ENCODE measurements at regions not wholly inside any gene's neighbourhood (a gene's known extent, or its start where the extent isn't known, plus 50 kb on each side); places are given as distances from the start of the nearest gene placed in this dataset.

DNA sequence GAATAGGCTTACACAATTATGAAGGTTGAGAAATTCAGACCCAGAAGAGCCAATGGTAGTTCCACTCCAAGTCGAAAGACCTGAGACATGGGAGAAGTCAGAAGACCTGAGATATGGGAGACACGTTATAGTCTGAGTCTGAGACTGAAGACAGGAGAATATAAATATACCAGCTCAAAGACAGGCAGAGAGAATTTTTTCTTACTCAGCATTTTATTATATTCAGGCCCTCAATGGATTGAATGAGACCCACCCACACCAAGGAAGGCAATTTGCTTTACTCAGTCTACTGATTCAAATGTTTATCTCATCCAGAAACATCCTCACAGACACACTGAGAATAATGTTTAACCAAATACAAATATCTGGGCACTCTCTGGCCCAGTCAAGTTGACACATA, 693.5 kb downstream of the HDGFL1 start:
- no peak for DNase-seq (ENCODE audit: low read depth, low spot score)

DNA sequence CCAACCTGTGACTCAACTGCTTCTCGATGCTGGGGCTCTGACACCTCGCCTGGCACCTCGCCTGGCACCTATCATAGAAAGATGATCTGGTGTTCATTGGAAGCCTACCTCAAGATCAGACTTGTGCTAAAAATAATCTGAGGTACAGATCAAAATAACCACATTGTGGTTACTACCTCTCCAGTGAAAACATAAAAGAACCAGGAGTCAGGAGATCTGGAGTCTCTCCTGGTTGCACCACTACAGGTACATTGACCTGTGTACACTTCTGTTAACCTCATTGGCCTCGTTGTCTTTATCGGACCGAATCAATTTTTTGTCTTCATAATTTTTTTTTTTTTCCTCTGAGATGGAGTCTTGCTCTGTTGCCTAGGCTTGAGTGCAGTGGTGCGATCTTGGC, 695.9 kb downstream of the HDGFL1 start:
- DNase-seq (ENCODE audit: low read depth, low spot score): peak; percentile 24
- no peak overlapping the region for H3K27ac ChIP-seq

More for the DNA sequence above, 693.5 kb downstream of the HDGFL1 start:
- no peak overlapping the region for H3K27ac ChIP-seq

DNA sequence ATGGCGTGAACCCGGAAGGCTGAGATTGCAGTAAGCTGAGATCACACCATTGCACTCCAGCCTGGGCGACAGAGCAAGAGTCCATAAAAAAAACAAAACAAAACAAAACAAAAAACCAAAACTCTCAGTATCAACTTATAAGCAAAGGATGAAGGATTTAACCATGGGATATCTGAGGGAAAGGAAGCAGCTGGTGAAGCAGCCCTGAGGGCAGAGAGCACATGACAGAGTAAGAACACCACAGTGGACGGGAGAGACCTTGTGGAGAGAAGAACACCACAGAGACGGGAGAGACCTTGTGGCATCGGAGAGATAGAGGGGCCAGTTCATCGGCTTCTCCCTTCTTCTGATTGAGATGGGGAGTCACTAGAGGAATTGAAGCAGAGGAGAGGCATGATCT, 697.2 kb downstream of the HDGFL1 start:
- no peak overlapping the region for H3K27ac ChIP-seq
- no peak for DNase-seq (ENCODE audit: low read depth, low spot score)

- H3K27ac ChIP-seq: no peak overlapping the region
- no peak for DNase-seq (ENCODE audit: low read depth, low spot score)
Observed at GRCh38 chr6:23267651-23268050, 698.3 kb downstream of the HDGFL1 start.

GRCh38 chr6:23268348-23268747, 699.0 kb downstream of the HDGFL1 start:
- DNase-seq (ENCODE audit: low read depth, low spot score): no peak
- no peak overlapping the region for H3K27ac ChIP-seq

GRCh38 chr6:23269436-23269835, 700.1 kb downstream of the HDGFL1 start:
- no peak for DNase-seq (ENCODE audit: low read depth, low spot score)
- no peak overlapping the region for H3K27ac ChIP-seq

DNA sequence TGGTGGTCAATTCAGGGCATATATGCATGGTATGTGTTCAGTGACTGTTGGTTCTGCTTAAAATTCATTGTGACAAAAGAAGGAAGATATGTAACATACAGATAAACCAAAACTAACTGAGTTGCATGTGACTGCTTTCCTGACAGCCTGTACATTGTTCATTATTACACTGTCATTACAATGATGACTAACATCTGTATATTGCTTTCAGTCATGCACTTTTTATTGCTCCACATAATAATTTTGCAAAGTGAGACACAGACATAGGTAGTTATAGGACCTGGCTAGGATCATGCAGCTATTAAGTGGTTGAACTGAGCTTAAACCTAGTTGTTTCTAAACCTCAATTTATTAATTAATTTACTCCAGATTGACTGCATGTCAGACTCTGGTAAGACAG, 703.2 kb downstream of the HDGFL1 start:
- no peak for DNase-seq (ENCODE audit: low read depth, low spot score)
- H3K27ac ChIP-seq: no peak overlapping the region

DNA sequence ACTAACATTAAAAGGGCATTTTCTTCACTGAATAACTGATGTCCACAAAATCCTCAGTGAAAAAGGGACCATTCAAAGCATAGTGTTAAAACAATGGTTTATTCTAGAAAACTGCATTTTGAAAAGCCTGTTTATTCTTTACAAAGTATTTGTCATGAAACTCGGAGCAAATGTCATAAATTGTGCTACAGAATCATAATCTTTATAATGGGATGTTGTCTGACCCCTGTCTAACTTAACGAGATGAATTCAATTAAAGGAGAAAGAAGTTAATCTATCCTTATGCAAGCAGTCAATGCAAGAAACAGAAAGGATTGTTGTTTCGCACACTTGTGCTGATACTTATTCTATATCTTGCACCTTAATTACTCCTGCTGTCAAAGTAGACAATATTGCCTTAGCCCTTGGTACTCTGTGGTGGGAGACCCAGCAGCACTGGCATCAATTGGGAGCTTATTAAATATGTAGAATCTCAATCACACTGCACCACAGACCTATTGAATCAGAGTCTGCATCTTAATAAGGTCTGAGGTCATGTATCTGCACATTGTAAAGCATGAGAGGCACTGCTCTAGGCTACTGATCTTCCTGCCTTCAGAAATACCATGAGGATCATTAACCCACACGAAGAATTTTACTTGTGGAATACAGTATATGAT, 708.3 kb downstream of the HDGFL1 start:
- DNase-seq (ENCODE audit: low read depth, low spot score): no peak
- no peak overlapping the region for H3K27ac ChIP-seq

DNA sequence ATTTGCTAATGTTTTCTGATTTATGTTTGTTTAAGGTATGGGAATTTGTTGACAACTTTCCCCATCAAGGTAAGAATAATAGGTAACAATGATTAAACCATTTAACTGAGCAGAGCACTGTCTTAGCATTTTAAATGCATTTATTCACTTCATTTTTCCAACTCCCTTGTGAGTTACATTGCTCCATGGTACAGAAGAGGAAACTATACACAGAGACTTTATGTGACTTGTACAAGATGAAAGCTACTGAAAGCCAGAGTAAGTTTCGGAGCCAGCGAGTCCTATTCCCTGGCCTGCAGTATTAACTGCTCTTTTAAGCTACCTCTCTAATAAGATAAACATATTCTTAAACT, 708.8 kb downstream of the HDGFL1 start:
- no peak for DNase-seq (ENCODE audit: low read depth, low spot score)
- no peak overlapping the region for H3K27ac ChIP-seq

GRCh38 chr6:23280437-23280836, 711.1 kb downstream of the HDGFL1 start:
- no peak for DNase-seq (ENCODE audit: low read depth, low spot score)
- no peak overlapping the region for H3K27ac ChIP-seq

DNA sequence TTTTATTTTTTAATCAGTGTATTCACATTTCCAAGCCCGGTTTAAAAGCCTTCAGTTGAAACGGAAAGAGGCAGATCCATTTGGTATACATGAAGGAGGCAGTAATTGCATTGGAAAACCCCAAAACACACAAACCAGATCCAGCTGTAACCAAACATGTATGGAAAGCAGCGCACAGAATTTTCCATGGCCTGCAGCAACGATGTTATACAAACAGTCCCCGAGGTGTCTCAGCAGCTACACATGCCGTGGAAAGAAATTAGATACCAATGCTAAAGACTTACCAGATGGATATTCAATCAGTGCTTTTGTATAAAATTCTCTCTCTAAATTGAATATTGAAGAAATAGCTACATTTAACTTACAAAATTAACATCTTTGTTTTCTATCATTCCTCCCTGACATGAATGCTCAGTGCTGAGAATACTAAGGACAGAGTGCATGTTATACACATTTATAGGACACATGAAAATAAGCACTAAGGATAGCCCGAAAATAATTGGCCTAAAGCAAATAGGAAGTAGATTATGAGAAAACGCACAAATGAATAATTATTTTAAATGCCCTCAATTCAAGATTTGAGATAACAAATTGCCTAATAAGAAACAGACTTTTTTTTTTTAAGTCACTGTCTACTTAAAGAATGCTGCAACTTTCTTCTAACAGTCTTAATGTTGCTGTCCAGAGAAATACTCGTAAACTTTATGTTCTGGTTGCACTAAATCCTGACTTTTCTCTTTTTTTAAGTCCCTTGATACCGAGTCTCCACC, 713.1 kb downstream of the HDGFL1 start:
- DNase-seq (ENCODE audit: low read depth, low spot score): no peak
- H3K27ac ChIP-seq: no peak overlapping the region

GRCh38 chr6:23293653-23294052, 724.3 kb downstream of the HDGFL1 start:
- no peak for DNase-seq (ENCODE audit: low read depth, low spot score)
- no peak overlapping the region for H3K27ac ChIP-seq

- no peak for DNase-seq (ENCODE audit: low read depth, low spot score)
Observed at GRCh38 chr6:23301556-23301955, 732.2 kb downstream of the HDGFL1 start.

GRCh38 chr6:23302514-23302913, 733.1 kb downstream of the HDGFL1 start:
- DNase-seq (ENCODE audit: low read depth, low spot score): no peak
- no peak overlapping the region for H3K27ac ChIP-seq

More at GRCh38 chr6:23301556-23301955, 732.2 kb downstream of the HDGFL1 start:
- H3K27ac ChIP-seq: no peak overlapping the region

DNA sequence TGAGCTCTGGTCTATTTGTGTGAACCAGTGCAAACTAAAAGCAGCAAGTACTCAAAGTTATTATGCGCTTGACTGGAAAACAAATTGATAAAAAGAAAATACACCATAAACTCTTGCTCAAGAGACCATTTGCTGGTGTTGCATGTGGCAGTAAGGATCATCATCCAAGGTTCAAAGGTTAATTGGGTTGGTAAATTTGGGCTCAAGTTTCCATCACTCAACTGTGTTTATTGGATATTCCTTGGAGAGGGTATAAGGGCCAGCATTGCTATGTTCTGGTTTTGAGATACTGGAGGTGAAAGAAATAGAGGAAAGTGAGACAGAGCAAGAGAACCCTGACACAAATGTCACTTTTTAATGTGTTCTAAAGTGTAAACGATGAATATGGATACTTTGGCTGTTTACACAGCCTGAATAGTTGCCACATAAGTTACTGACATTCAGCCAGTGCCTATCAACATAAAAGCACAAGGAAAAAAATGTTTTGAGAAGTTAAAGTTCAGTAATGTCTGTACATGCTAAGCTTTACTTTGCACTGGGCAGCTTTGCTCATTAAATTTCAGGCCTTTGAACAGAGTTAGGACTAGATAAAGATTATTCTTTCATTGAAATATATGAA, 736.1 kb downstream of the HDGFL1 start:
- H3K27ac ChIP-seq: no peak overlapping the region
- no peak for DNase-seq (ENCODE audit: low read depth, low spot score)

DNA sequence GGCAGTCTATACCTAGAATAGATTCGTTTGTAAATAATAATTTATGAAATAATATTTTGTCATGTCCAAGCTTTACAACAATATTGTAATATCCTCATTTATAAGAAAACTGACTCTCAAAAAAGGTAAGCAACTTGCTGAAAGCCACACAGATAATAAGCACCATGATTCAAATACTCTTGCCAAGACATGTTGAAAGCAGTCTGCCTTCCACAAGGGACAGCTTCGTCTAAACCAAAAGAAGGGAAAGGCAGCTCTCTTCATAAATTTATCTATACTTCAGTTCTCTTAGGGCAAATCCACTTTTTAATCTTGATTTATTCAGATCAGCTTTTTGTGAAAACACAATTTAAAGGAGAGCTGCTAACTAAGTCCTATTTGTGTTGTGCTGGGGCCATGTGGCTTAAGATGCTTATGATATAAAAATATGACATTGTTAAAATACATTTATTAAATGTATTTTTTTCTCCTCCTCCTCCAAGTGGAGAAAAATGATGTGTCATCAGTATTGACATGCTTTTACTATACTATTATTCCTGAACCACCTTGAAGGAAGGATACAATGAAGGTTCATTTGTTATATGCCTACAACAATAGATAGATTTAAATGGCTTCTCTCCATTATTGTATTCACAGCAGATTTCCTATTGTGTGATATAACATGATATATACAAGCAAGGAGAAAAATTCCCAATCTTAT, 737.0 kb downstream of the HDGFL1 start:
- no peak for DNase-seq (ENCODE audit: low read depth, low spot score)
- H3K27ac ChIP-seq: peak overlapping the region; percentile 21

DNA sequence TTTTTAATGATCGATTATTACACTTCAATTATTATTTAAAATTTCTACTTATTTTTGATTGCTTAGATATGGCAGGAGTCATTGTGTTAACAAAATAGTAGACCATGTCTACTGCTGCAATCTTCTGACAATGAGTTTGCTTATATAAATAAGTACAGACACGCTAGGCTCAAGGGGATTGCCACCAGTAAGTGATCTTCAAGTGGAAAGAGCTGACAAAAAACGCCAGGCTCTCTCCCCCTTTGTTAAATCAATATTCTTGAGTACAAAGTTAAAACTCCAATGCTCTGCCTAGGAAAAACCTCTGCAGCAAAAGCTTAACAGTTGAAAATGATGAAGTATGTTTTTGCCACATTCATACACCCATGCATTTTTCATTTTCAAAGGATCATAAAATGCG, 738.1 kb downstream of the HDGFL1 start:
- no peak overlapping the region for H3K27ac ChIP-seq
- DNase-seq (ENCODE audit: low read depth, low spot score): no peak

DNA sequence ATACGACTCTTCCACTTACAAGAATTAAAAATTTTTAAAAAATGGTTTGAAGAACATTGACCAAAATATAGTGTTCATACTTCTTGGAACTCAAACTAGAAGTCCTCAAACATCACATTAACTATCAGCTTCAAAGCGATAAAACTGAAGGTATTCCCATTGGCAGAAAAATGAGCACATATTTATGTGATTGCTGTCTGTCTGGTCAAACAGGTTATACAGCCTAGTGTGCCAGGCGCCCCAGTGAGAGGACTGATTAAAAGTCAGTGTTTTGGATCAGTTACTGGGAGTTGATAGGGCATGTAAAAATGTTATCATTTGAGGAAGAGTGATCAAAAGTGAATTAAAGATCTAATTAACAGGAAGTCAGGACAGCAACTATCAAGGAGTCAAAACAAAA, 738.8 kb downstream of the HDGFL1 start:
- peak; percentile 22 for DNase-seq (ENCODE audit: low read depth, low spot score)
- H3K27ac ChIP-seq: no peak overlapping the region

- no peak for DNase-seq (ENCODE audit: low read depth, low spot score)
- H3K27ac ChIP-seq: no peak overlapping the region
Observed at GRCh38 chr6:23311211-23311610, 741.8 kb downstream of the HDGFL1 start.

GRCh38 chr6:23316131-23316530, 746.8 kb downstream of the HDGFL1 start:
- no peak overlapping the region for H3K27ac ChIP-seq
- no peak for DNase-seq (ENCODE audit: low read depth, low spot score)

- no peak for DNase-seq (ENCODE audit: low read depth, low spot score)
- H3K27ac ChIP-seq: no peak overlapping the region
Observed at GRCh38 chr6:23316931-23317330, 747.6 kb downstream of the HDGFL1 start.

Data from epithelial cell of prostate (primary cell).